Raji (cell line): ENCODE measurements at regions not wholly inside any gene's neighbourhood (a gene's known extent, or its start where the extent isn't known, plus 50 kb on each side); places are given as distances from the start of the nearest gene placed in this dataset.
A peak's percentile ranks its signal among the peaks of the same experiment; 100 is the strongest.

ENCODE experiments used
- POLR2A ChIP-seq: IDR thresholded peaks from 2 replicates; pipeline ENCODE4 v1.6.1; 2011; ENCODE audit warnings: low read depth, low read length, control low read depth; ENCODE audit not compliant: insufficient read depth

DNA sequence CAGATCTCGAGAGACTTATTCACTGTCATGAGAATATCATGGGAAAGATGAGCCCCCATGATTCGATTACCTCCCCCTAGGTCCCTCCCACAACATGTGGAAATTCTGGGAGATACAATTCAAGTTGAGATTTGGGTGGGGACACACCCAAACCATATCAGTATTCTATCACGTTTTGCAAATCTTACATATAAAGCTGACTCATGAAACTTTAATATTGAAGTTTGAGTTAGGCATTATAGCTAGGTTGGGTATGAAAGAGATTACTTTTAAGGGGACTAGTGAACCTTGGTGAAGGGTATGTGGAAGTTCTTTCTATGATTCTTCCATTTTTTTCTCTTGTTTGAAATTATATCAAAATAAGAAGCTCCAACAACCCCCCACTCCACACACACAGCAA, 117.7 kb upstream of the RASGRP1 start:
- no peak for TF ChIP-seq POLR2A

DNA sequence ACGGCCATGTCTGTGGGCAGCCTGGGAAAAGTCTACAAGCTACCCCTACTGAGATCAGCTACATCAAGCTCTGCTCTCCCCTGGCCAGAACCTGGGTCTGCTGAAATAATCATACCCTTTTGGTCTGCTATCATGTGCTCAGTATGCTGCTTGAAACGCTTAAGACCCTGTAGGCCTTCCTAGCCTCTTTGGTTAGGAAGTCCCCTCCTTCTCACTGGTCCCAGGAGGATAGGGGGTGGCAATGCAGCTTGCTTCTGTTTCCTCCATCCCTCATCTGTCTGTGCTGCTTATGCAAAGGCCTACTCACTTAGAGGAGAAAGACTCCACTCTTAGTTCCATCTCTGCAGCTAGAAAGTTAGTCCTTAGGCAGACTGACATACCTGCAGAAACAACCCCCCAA, 118.2 kb upstream of the RASGRP1 start:
- TF ChIP-seq POLR2A: peak; percentile 27; the same call in 1 of the 2 replicates

DNA sequence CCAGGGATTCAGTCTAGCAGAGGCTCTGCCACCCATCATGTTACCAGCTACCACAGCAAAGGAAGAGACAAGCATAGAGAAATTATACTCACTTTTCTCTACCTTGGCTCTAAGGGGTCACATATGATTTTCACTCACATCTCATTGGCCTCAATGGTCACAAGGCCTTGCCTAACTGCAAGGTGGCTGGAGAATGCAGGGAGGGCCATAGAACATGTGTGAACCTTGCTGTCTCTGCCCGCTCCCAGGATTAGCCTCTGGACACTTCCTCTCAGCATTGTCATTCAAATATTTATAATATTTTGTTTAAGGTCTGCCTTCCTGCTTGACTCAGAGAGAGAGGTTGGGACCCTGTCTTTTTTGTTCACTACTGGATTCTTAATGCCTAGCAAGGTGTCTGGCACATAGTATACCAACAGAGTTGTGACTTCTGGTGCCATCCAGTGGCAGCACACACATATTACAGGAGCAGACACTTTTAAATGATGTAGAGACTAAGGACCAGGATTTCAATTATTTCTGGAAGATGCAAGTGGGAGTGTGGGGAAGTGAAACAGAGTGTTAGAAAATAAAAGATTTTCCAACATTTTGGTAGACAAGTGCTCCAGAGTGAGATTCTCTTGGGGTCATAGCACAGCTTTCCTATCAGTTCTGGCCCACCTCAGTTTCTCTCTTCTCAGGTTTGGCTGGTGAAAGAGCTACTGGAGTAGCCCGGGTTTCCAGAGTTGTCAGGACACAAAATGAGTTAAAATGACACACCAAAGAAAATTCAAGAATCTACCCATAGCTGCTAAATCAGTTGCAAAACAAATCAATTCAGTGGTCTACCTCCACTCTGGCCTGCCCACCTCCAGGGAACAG, 119.0 kb upstream of the RASGRP1 start:
- 0 out of 2 replicates have a peak, but pooled peaks have one; percentile 3 for TF ChIP-seq POLR2A

DNA sequence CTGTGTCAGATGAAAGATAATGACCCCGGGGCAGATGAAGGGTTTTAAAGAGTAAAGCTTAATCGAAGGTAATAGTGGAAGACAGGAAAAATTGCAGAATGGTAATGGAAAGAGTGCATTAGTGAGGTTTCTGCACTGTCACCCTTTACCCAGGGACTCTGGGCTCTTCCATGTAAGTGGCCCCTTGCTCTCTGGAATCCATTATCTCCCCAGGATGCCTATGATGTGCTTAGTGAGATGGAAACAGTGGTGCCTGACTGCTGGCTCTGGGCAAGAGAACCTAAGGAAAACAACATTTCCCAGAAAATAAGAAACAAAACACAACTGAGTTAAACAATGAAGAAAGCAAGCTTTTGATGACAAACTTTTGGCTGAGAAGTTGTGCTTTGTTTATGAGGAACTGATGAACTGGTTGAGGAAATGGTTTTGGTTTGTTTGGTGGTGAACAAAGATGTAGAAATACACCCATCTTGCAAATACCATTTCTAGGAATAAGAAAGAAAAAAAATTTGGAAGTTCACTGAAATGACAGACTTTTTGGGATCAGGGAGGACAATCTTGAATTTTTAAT, 119.9 kb upstream of the RASGRP1 start:
- TF ChIP-seq POLR2A: no peak

DNA sequence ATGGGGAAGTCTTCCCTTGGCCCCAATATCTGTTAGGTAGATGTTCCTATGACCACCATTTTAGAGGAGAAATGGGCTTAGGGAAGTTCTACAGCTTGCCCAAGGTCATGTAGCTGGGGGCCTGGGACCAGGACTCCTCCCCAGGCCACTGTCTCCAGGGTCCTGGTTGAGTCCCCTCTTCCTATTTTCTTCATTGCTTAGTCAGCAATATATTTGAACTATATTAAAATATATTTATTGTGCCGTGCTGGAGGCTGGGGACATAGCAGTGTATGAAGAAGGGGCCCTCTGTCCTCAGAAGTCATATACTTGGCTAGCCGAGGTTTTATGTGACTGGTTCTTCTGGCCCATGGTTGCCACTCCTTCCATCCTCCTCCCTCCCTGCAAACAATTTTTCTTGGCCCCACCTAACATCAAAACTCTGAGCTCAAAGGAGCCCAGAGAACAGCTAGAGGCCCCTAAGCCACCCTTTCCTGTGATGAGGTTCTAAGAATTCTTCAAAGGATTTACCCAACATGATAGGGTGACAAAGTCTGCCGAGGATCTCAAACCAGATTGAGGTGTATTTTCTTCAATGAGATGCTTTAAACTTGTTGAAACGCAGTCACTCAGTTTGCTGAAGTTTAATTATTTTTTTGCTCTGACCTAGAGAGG, 121.2 kb upstream of the RASGRP1 start:
- TF ChIP-seq POLR2A: no peak

DNA sequence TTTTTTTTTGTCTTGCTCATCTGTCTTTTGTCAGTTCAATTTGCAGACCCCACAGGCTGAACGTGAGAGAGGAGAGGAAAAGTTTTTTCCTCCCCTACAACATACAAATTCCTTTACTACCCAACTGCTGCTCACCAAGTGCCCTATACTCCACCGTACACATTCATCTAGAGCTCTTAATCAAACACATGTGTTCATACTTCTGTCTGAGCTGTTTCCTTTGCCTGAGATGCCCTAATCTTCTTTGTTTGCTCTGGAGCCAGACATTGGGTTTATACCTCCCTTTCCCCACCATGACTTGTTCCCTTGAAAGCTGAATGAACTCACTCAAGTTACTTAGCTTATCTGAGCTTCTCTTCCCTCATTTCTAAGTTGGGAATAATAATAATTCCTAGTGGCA, 122.7 kb upstream of the RASGRP1 start:
- TF ChIP-seq POLR2A: no peak

DNA sequence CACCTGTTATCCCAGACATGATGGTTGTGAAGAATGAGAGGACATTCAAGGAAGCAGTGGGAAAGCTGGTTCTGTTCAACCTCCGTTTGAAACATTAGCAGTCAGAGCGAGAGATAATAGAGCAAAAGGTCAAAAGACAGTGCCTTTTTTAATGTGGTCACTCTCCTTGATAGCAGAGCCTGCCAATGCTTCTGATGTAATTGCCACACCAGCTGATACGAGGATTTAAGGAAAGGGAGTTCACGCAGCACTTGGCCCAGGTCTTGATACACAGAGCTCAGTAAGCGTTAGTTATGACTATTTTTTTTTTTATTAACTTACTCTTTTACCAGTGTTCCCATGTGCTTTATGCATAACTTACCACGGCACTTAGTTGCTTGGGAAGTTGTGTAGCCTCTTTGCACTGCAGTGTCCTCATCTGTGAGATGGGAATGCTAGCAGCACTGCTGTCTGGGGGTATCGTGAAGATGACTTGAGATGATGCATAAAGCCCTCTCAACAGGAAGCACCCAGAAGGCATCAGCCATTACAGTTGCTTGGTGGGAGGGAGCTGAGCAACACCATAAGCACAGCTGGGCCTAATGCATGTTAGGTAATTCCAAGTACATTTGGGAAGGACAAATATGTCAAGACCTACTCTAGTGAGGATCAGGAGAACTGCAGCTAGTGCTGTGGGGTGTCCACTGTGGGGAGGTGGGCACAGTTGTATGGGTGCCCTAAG, 123.3 kb upstream of the RASGRP1 start:
- TF ChIP-seq POLR2A: no peak

DNA sequence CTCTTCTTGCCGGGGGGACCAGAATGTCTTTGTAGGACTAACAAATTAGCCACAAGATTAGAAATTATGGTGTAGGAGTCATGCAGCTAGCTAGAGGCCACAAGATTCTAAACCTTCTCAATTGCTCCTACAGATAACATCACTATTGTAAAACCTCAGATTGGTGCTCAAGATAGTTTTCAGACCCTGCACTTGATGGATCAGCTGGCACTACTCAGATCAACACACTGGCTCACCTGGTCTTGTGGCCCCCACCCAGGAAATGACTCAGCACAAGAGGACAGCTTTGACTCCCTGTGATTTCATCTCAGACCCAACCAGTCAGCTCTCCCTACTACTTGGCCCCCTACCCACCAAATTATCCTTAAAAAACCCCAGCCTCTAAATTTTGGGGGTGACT, 124.1 kb upstream of the RASGRP1 start:
- TF ChIP-seq POLR2A: no peak

DNA sequence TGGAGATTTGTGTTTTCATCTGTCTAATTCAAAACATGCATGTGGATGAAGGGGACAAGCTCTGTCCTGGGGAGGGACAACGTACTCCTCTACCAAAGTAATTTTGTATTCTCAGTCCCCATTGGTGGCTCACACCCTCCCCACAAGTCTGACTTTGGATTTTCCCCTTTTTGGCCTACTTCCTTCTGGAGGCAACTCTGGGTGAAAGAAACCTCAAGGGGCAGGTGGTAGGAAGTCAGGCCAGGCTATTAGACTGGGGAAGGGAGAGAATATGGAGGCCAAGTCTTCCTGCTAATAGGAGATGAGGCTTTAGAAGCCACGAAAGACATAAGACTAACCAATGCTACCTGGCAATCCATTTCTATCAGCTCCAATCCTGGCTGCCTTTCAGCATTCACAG, 124.9 kb upstream of the RASGRP1 start:
- TF ChIP-seq POLR2A: no peak

DNA sequence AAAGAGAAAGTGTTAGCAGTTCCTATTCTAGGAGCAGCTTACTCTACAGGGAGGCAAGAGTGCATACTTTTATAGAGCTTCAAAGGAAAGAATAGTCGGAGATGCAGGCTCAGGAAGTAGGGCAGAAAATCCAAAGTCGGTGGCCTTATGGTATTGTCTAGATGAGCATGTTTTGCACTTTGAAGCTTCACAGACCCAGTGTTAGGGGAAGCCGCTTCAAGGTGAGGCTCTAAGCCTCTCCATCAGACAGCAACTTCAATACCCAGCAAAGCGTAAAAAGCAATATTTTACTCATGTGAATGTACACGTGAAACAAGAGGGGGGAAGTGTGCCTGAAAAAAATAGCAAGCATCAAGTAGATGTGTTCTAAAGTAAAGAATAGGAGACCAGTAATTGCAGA, 125.6 kb upstream of the RASGRP1 start:
- TF ChIP-seq POLR2A: no peak

DNA sequence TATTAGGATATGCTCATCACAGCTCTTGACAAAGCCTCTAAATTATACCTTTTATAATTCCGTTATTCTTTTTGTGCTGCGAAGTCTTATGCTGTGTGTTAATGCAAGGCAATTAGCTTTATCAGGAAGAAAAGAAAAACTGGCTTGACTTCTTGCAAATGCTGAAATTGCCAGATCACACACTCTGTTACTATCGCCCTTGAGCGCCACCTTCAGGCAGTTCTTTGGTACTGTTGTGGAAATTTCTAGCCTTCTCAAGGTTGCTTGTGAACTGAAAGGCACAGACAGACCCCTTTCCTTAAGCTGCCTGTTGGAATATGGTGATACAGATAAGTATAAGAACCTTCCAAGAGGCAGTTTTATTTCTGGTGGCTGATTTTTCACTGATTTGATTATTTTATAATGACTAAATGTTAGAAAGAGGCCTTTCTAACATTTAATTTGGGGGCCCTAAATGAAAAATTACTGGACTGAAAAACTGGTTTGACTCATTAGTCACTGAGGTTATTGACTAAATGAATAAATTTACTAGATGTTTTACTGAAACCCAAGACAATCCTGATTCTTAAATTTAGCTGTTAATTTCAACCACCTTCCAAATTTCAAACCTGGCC, 126.2 kb upstream of the RASGRP1 start:
- no peak for TF ChIP-seq POLR2A

DNA sequence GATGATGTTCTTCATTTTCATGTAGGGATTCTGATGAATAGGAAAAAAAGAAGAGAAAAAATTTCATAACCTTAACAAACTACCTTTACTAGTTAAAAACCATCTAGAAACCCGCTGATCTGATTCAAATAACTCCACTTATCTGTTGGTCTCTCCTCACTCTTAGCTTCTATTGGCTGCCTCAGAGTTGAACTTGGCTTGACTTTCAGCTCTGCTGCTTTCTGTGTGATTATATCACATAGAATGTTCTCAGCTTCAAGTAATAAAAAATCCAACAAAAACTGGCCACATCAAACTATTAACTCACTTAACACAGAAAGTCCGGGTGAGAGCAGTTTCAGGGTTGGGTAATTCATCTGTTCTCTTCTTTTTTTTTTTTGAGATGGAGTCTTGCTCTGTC, 126.8 kb upstream of the RASGRP1 start:
- no peak for TF ChIP-seq POLR2A

DNA sequence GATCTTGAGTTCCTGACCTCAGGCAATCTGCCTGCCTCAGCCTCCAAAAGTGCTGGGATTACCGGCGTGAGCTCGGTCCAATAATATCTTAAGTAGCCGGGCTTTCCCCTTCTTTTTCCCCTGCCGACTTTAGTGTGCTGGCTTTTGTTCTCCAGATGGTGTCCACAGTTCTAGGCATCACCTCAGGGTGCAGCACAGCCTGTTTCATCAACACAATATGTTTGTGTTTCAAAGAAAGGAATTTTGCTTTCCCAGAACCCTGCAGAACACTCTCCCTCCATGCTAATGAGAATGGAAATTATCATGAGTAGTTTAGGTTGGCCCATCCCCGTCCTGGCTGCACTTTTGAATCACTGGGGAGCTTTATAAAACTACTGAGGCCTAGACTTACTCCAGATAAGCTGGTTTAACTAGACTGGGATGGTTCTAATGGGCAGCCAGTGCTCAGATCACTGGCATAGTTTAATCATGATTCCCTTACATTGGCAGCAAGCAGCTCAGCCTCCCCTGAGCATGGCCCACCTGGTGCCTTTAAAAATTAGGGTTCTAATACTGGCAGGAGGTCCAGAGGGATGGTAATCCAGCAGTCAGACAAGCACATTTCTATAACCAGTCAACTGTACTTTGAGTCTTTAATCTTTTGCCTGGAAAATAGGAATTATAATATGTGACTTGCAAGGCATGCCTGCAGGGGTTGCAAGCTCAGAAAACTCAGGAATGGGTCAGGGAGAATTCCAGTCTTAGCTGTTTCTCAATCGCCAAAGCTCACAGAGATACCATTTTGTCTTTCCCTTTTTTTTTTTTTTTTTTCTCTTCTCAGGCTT, 127.6 kb upstream of the RASGRP1 start:
- no peak for TF ChIP-seq POLR2A

DNA sequence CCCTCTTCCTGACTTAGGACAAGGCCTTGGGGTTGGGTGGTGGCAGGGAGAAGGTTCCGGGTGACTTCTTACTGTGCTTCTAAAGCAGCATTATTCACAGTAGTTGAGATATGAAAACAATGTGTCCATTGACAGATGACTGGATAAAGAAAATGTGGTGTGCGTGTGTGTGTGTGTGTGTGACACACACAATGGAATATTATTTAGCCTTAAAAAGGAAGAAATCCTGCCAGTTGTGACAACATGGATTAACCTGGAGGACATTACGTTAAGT, 128.1 kb upstream of the RASGRP1 start:
- no peak for TF ChIP-seq POLR2A
